ENCODE measurements at regions not wholly inside any gene's neighbourhood (a gene's known extent, or its start where the extent isn't known, plus 50 kb on each side); places are given as distances from the start of the nearest gene placed in this dataset.
"Not testable (repeated sequence)": the region's sequence is repeated elsewhere in the genome, so short reads cannot be mapped to it uniquely, and the experiment has no call there.

DNA sequence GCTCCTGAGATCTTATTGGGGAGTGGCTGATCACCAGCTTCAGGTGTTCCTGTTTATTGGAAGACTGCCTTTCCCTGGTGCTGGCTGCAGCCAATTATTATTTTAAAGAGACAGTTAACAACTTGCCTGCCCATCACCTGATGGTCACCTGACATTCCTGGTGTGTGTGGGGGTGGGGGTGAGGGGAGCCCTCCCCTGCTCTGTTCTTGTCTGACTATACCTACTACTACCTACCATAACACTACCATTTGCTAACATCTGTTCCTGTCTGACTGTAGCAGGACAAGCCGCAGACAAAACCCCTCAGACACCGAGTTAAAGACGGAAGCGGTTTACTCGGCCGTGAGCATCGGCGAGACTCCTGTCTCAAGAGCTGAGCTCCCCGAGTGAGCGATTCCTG is 54.9 kb upstream of the NBPF3 start:
- H3K27ac ChIP-seq = peak overlapping the region in 1 of 21 experiments; percentile 2
- no peak overlapping the region for H3K4me3 ChIP-seq

DNA sequence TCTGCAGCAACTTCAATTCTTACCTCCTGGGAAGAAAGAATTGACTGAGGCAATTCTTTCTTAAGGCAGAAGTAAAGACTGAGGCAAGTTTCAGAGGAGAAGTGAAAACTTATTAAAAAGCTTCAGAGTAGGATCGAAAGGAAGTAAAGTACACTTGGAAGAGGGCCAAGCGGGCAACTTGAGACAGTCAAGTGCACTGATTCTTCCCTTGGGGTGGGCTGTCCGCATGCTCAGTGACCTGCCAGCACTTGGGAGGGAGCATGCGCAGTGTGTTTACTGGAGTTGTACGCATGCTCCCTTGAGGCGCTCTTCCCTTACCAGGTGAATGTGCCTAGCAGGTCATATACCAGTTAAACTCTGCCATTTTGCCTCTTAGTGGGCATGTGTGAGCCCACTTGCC is 55.3 kb upstream of the NBPF3 start:
- H3K4me3 ChIP-seq = no peak overlapping the region
- peak overlapping the region in 3 of 21 experiments; percentile 2 to 66 (median 61) for H3K27ac ChIP-seq

DNA sequence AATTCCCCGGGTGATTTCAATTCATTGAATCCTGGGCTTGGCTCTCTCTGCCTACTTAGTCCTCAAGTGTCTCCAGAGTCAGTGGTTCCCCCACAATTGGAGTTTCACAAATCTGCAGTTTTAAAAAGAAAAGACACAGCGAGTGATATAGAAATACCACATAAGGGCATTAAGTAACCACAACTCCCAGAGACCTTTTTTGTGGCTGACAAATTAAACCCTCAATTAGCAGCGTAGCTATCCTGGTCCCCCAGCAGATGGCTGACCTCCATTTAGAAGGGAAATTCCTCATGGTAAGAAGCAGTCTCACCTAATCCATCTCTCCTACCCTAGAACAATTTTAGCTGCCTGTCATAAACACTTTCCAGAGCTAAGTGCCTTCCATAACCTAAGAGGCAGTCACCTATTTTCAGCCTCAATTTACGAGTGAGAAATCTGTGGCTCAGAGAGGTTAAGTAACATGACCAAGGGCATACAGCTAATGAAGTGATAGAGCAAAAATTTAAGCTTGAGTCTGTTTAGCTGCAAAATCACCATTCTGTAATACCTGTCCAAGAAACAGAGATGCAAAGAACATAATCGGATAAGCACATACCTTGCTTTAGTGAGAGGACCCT is 56.0 kb upstream of the NBPF3 start:
- no peak overlapping the region for H3K4me3 ChIP-seq
- peak overlapping the region in 7 of 21 experiments; percentile 12 to 66 (median 29) for H3K27ac ChIP-seq

DNA sequence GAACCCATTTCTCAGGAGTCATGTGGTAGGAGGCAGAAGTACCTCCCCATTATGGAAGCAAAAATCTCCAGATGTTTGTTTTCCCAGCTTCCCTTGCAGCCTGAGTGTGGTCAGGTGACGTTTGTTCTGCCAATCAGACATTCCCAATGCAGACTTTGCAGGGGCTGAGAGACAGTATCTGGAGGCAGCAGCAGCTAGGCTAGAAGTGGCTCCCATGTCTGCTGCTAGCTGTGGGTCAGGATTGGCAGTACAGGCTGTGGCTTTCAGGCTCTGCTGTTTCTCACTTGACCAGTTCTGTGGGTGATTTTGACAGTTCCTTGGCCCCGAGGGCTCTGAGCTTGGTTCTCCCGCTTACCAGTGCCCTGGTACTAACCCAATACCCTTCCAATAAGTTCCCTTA is 58.6 kb upstream of the NBPF3 start:
- no peak overlapping the region for H3K4me3 ChIP-seq

DNA sequence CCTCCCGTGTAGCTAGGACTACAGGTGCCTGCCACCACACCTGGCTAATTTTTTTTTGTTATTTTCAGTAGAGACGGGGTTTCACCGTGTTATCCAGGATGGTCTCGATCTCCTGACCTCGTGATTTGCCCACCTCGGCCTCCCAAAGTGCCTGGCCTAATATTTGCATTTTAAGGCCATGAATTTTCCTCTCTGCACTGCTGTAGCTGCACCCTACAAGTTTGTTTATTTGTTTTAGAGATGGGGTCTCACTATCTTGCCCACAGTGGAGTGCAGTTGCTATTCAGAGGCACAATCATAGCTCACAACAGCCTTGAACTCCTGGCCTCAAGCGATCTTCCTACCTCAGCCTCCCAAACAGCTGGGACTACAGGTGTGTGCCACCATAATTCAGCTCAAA is 59.8 kb upstream of the NBPF3 start:
- not testable (repeated sequence) for H3K4me3 ChIP-seq, H3K27ac ChIP-seq

More for the DNA sequence above, 58.6 kb upstream of the NBPF3 start:
- no peak overlapping the region for H3K27ac ChIP-seq

DNA sequence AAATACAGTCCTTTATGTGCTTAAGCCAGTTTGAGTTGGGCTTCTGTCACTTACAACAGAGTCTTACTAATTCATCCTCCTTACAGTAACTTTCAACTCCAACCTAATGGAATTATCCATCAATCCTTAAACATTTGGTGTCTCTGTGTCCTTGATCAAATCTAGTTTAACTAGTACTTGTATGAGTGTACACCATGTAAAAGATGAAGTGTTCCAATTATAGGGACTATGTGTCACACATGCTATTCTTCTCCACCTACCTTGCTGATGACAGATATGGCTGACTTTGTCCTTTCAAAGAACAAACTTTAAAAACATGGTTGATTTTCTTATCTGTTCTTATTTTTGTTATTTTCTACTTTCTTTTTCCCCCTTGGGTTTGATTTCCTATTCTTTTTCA is 60.4 kb upstream of the NBPF3 start:
- no peak overlapping the region for H3K4me3 ChIP-seq
- peak overlapping the region in 4 of 21 experiments; percentile 3 to 66 (median 11) for H3K27ac ChIP-seq

DNA sequence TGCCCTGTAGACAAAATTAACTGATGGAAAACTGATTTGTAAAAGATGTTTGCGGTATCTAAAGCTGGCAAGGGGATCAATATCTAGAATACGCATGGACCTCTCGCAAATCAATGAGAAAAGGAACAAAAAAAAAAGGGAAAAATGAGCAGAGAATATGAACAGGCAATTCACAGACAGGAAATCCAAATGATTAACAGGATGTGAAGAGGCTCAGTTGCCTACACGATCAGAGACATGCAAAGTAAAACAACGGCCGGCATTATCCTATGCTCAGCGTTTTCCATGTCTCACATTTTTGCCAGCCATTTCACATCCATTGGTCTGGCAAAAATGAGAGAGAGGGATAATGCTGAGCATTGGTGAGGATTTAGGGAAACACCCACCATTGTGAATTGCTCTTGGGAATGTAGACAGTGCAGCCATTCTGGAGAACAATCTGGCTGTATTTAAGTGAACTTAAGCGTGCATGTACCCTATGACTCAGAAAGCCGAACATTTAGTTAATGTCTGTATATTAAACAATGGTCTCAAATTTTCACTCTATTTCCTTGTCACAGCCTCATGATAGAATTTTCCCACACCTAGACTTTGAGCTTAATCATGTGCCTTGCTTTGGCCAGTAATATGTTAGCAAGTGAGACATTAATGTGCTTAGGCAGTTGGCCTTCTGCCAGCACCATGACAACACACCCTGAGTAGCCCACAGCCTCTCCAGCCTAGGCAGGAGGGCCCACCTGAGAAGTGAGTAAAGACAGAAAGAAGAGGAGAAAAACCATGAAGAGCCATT is 61.0 kb upstream of the NBPF3 start:
- H3K27ac ChIP-seq = peak overlapping the region in 4 of 21 experiments; percentile 3 to 66 (median 10)
- H3K4me3 ChIP-seq = no peak overlapping the region

DNA sequence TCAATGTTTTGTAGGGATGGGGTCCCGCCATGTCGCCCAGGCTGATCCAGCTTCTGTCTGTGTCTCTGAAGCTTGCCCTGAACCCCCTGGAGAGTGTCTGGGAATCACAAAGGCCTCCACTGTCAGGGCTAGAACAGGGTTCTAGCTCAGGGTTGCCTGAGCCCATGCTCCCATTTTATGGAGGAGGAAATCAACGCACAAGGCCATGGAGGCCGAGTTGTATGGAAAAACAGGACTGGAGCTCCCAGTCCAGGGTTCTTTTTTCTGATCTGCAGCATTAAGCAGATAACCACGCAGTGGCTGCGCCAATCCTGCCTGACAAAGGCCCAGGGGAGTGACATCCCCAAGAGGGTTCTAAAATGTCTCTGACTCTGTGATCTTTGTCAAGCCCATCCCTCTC is 67.6 kb upstream of the NBPF3 start:
- no peak overlapping the region for H3K4me3 ChIP-seq
- H3K27ac ChIP-seq = no peak overlapping the region

DNA sequence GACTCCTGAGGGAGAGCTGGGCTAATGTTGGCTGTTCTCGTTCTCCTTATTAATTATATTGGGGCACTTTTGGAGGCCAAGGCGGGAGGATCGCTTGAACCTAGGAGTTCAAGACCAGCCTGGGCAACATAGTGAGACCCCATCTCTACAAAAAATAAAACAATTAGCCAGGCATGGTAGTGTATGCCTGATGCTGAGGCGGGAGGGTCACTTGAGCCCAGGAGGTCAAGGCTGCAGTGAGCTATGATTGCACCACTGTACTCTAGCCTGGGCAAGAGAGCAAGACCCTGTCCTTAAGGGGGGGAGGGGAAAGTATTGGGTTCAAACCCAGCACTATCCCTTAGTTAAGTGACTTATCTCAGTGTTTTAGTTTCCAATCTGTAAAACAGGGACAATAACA is 70.0 kb upstream of the NBPF3 start:
- no peak overlapping the region for H3K4me3 ChIP-seq
- H3K27ac ChIP-seq = no peak overlapping the region

DNA sequence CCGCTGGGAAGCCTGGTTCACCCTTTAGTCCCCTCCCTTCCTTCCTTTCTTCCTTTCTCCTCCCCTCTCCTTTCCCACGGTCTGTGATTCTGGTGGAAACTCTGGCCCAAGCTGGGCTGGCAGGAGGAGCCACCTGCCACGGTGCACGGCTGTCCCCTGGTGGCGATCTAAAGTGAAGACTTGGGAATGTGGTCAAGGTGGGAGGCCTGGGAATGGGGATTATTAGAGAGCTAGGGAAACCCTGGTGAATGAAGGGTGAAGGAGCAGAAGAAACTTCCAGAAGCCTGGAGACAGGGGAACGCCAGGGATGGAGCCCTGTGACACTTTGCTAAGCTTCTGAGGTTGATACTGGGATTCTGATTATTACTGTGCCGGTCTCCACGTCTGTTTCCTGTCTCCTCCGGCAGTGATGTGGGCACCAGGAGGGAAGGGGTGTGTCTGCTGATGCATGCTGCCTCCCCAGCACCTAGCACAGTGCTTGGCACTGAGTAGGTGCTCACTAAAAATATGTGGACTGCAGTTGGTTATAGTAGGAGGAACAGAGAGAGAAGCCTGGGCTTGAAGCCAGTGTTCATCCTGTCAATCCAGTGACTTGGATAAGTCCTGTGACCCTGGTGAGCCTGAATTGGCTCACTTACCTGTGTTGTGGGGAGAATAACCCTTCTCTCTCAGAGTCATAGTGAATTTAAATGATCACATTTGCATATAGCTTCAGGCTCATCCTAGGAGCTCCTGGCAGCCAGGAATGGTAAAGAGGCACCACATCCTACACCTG is 71.2 kb upstream of the NBPF3 start:
- no peak overlapping the region for H3K27ac ChIP-seq
- H3K4me3 ChIP-seq = no peak overlapping the region

DNA sequence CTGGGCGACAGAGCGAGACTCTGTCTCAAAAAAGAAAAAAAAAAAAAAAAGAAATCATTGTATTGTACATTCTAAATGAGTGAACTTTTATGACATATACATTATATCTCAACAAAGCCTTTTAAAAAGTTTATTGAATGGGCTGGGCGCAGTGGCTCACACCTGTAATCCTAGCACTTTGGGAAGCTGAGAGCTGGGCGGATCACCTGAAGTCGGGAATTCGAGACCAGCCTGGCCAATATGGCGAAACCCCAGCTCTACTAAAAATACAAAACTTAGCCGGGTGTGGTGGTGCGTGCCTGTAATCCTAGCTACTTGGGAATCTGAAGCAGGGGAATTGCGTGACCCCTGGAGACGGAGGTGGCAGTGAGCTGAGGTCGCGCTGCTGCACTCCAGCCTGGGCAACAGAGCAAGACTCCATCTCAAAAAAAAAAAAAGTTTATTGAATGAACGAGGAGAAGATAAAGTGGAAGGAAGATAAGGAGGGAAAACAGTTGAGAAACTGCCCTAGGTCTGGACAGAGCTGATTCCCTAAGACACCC is 71.9 kb upstream of the NBPF3 start:
- H3K27ac ChIP-seq, H3K4me3 ChIP-seq: not testable (repeated sequence)

DNA sequence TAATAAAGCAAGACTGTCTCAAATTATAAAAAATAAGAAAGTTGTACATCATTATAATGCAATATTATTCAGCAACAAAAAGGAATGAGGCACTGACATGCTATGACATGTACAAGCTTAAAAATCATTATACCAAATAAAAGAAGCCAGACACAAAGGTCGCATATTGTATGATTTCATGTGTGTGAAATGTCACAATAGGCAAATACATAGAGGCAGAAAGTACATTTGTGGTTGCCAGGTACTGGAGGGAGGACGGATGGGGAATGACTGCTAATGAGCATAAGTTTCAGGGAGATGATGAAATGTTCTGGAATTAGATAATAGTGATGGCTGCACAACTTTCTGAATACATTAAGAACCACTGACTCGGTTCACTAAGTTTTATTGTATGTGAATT is 73.6 kb upstream of the NBPF3 start:
- no peak overlapping the region for H3K4me3 ChIP-seq
- H3K27ac ChIP-seq = no peak overlapping the region

DNA sequence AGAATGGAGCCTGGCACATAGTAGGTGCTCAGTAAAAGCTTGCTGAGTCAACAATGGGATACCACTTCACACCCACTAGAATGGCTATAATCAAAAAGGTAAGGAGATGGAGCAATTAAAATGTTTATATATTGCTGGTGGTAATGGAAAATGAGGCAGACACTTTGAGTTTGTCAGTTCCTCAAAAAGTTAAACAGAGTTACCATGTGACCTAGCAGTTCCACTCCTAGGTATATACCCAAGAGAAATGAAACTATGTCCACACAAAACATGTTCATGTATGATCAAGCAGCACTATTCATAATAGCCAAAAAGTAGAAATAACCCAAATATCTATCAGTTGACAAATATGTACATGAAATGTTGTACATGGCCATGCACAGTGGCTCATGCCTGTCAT is 74.8 kb upstream of the ECE1 start:
- H3K27ac ChIP-seq = no peak overlapping the region
- H3K4me3 ChIP-seq = no peak overlapping the region

DNA sequence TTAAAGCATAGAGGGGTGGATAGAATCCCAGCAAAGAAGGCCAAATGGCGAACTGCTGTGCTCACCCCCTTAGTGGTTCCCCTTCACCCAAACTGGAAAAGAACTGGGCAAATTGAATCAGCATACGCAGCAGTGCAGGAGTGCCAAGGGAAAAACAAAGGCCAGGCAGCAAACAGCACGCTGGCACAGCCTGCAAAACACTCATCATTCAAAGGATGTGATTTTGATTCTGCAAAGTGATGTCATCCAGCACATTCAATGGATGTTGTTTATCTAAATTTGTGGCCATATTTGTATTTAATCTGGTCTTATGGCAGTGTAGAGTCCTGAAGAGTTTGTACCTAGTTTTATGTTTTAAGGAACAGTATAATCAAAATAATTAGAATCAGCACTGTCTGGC is 71.8 kb upstream of the ECE1 start:
- Histone ChIP-seq H3K4me3 (no peak overlapping the region), H3K27ac (peak overlapping the region in 4 of 21 experiments; percentile 4 to 69 (median 28))

DNA sequence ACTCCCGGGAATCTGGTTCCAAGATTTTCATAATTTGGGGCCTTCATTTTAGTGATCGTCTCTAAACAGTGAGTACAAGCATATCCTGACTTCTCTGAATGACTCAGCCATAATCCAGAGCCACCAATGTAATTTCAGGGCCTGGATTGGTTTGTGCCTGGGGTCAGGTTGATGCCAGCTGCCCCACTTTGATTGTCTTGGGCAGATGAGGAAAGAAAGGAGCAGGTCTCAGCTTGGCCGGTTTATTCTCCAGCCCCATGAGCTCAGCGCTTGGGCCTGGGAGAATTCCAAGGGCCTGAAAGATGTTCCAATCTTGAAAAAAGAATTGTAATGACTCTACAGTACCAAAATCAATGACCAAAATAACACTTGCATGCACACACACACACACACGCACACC is 71.2 kb upstream of the ECE1 start:
- H3K4me3 ChIP-seq = no peak overlapping the region
- peak overlapping the region in 8 of 21 experiments; percentile 28 to 72 (median 56) for H3K27ac ChIP-seq

DNA sequence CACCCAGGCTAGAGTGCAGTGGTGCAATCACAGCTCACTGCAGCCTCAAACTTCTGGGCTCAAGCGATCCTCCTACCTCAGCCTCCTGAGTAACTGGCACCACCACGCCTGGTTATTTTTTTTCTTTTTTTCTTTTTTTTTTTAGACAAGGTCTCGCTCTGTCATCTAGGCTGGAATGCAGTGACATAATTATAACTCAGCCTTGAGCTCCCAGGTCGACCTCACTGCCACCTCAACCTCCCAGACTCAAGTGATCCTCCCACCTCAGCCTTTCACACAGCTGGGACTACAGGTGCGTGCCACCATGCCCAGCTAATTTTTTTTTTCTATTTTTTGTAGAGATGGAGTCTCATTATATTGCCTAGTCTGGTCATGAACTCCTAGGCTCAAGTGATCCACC is 66.9 kb upstream of the ECE1 start:
- Histone ChIP-seq H3K27ac (no peak overlapping the region), H3K4me3 (no peak overlapping the region)

DNA sequence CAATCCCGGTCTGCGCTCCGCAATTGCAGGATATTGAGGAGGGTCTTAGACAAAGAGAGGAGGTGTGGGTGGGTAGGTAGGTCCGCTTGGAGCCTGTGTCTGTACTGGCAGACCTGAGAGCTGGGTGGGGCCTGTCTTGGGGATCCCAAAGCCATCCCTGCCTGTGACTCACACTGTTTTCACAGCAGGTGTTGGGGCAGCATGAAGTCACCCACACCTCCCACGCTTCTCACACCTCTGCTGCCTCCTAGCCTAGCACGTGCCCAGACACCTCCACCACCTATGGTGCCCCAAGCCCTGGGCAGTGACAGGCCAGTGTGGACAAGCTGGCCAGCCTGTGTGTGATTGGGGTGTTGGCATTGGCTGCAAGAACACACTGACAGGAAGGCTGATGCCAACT is 65.7 kb upstream of the ECE1 start:
- Histone ChIP-seq H3K27ac (no peak overlapping the region), H3K4me3 (no peak overlapping the region)

DNA sequence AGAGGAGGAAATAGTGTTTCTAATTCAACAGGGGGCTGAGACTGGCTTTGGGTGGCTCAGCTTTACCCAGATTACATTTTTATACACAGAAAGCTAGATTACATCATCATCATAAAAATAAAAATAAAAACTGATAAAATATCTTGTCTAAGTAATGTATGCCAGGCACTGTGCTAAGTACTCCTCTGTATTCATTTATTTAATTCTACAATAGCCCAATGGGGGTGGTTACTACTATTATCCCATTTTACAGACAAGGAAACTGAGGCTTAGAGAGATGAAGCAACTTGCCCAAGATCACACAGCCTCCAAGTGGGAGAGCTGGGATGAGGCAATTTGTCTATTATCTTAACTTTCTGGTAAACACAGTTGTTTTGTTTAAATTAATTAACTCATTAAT is 62.3 kb upstream of the ECE1 start:
- no peak overlapping the region for H3K27ac ChIP-seq
- no peak overlapping the region for H3K4me3 ChIP-seq

DNA sequence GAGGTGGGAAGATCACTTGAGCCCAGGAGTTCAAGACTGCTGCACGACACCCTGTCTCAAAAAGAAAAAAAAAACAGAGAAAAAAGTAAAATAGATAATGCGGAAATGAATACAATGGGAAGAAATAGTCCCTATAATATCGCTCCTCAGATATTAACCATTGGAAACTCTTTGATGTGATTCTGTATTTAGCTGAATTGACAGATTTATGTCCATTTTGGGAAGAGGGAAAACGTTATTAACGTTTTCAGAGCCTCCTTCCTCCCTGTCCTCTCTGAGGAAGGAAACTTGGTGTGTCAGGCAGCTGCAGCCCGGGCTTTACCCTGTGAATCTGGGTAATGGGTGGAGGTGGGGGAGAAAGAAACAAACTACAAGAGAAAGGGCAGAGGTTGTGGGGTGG is 61.6 kb upstream of the ECE1 start:
- H3K4me3 ChIP-seq = no peak overlapping the region
- H3K27ac ChIP-seq = no peak overlapping the region

DNA sequence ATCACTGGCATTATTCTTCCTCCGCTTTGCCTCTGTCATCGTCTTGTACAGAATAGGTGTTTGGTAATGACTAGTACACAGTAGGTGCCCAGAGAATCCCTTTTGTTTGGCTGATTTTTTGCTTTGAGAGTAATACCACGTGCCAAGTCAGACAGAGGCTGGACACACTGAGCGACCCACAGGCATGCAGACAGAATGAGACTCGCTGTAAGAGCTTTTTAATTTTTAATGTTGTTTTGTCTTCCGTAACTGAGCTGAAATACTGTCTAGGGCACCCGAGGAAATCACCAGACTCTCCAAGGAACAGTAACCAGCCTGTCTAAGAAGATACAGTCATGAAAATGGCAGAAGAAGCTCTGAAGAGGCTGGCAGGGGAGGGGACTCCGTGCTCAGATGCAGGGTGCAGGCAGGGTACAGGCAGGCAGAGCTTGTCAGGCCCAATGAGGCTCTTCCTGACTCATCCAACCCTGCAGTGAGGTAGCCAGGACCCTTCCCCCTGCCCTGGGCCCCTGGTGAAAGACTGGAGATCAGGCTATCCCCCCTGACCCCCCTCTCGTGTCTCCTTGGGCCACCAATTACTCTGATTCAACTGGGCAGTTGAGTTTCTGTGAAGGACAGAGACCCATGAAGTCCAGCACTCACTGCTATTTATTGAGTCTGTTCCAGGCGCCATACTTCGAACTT is 60.1 kb upstream of the ECE1 start:
- H3K4me3 ChIP-seq = no peak overlapping the region

More for the DNA sequence above, 60.1 kb upstream of the ECE1 start:
- no peak overlapping the region for H3K27ac ChIP-seq
